GM19395 (cell line): ENCODE measurements at regions not wholly inside any gene's neighbourhood (a gene's known extent, or its start where the extent isn't known, plus 50 kb on each side); places are given as distances from the start of the nearest gene placed in this dataset.

ENCODE experiments used
- ATAC-seq: cut with Tn5 transposase; IDR thresholded peaks from one replicate; pipeline ENCODE4 v1.9.1; 2021; ENCODE audit warnings: mild to moderate bottlenecking, moderate library complexity; ENCODE audit not compliant: unreplicated experiment

DNA sequence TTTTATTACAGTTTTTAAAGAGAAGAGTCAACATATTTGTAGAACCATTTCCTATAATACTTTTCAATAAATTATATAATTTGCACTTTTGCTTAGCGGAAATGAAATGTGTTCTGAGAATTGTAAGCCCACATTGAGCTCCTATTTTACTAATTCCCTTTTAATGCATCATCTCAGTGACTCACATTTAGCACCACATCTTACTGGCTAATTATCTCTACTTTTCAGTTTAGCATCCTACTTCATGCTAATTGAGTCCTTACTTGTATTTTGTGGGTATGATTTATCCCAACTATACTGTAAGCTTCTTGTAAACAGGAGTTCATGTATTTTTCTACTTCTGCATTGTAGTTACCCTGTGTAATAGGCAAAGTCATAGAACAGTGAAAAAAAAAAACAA, 67.5 kb downstream of the TMX1 start:
- no peak for ATAC-seq

DNA sequence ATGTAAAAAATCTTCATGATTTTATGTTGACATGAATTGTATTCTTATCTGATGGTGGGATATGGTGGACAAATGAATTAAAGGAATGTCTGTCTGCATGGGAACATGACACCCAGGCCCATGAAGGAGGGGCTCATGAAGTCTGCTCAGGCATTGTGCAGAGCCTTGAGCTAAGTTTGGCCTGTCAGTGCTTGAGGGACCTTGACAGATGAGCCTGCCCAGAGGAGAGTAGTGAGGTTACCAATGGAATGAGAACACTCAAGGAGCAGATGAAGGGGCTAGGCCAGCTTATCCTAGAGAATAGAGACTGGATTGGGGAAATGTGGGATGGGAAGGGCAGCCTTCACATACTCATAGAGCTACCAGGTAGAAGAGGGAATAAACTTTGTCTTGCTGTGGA, 68.8 kb downstream of the TMX1 start:
- no peak for ATAC-seq

GRCh38 chr14:51310505-51310944, 70.5 kb downstream of the TMX1 start:
- ATAC-seq, result no peak

DNA sequence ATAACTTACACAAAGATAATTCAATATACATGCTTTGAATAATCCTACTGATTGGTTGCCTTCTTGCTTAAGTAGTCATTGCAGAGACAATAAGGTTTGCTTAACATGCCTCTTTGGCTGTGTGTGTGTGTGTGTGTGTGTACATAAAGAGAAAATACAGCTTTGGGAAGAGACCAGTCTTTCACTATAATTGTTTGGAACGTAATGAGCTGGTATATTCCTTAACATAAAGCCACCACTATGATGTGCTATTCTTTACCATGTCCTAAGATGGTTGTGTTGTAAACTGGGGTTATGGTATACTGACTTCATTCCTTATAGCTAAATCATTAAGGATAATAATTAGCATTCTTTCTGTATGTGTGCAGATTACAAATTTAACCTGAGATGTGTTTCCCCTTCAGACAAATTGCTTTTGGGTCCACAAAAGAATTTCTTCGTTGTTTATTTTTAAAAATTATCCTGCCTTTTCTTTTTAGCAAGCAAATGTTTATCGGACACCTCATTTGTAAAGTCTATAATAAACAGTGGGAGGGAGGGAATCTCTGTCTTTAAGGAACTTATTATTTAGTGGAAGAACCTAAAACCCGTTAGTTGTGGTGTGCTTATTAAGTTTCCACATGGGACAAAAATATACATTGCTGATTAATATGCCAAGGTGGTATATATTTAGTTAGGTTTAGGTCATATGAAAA, 74.4 kb downstream of the TMX1 start:
- no peak for ATAC-seq

DNA sequence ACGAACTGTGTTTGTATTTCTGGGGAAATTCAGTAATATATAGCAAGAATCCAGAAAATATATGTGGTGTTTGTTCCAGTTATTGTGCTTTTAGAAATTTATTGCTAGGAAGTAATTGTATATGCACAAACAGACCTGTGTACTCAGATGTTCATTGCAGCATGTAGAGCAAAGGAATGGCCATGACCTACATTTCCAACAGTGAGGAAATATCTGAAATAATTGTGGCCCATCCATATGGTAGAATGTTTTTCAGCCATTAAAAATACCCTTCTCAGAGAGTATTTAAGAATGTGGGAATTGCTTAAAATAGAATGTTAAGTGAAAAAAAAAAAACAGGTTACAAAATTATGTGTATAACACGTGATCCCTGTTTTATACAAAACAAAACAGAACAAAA, 77.3 kb downstream of the TMX1 start:
- ATAC-seq, result no peak

- no peak for ATAC-seq
These were observed 79.0 kb downstream of the TMX1 start for GRCh38 chr14:51318813-51319597.

DNA sequence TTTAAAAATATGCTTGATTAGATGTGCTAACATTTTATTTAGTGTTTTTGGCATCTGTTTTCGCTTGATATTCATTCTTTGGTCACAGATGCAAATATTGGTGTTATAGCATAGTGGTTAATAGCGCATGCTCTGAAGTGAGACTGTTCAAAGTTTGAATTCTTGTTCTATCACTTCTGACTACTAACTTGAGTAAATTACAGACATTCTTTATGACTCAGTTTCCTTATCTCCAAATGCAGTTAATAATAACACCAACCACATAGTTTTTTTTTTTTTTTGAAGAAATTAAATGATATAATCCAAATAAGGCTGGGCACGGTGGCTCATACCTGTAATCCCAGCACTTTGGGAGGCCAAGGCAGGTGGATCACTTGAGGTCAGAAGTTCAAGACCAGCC, 81.0 kb downstream of the TMX1 start:
- no peak for ATAC-seq

DNA sequence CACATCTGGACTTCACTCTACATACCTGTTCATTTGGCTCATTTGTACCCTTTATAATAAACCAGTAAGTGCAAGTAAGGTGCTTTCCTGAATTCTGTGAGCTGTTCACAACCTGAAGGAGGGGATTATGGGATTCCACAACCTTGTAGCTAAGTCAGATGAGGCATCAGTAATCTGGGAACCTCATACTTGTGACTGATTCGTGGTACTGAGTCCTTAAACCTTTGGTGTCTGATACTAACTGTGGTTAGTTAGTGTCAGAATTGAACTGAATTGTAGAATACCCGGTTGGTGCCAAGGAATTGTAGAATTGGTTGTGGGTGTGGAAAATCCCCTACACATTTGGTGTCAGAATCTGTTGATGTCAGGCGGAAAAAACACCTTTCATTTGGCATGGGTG, 83.4 kb downstream of the TMX1 start:
- no peak for ATAC-seq

DNA sequence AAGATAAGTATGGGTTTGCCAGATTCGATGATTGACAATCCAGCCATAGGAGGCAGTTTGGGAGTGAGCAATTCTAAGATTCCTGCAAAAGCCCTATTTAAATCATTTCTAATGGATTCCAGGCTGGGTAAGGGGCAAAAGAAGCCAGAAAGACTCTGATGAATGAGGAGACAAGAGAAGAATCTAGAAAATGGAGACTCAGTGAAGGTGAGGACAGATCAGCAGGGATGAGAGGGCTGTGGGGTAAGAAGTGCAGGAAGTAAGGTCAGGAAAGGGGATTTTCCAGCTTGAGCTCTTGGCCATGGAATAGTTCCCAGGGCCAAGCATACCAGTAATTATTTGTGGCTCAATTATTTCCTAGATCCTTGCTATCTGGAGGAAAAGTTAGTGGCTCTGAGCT, 87.3 kb downstream of the TMX1 start:
- no peak for ATAC-seq

DNA sequence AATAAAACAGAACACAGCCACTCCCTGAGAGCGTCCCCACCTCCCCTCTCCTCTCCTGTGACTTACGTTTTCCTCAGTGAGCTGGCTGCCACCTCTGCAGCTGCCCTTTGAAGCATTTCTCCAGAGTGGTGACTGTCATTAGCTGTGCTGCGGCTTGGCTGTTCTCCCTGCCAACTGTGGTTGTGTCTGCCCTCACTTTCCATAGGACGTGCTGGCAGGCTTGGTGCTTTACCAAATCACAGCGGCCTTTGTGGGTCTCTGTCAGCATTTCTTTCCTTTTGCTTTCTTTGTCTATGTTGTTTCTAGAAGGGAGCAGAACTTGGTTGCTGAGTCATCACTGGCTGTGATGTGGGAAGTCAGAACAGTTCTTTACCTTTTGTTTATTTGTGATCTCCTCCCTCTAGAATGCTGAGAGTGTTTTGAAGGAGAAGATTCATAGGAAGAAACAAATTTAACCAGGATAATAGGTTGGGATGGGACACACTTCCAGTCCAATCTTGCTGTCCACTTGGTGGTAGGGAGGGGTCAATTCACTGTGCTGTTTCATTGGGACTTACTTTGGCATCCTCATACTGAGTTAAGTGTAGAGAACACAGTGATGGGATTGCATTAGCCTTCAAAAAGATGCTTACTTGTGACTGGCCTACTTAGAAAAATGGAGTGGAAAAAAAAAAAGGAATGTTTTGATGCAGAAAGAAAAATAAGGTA, 88.2 kb downstream of the TMX1 start:
- no peak for ATAC-seq

DNA sequence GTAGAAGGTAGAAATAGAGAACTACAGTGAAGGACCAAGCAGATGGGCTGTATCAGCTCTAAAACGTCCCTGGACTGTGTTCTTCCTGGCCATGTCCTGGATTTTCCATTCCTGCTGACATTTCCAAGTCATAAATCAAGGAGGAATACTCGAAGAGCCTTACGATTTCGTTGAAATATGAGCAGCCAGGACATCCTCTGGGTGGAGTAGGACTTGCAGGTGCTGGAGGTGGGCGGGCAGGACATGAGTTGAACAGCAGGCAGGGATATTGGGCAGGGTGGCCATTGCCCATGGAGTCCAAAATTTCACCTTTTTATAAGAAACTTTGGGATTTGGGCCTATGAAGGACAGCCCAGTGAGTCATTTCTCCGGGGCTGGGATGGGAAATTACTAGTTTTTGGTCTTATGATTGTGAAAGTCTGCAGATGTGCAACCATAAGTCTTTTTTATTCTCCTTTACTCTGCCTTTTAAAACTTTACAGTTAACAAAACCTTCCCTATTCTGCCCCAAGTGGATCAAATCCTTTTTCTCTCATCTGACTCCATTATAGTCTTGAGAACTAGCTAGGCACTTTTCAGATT, 88.8 kb downstream of the TMX1 start:
- no peak for ATAC-seq

GRCh38 chr14:51331486-51332367, 91.7 kb downstream of the TMX1 start:
- ATAC-seq, result no peak

DNA sequence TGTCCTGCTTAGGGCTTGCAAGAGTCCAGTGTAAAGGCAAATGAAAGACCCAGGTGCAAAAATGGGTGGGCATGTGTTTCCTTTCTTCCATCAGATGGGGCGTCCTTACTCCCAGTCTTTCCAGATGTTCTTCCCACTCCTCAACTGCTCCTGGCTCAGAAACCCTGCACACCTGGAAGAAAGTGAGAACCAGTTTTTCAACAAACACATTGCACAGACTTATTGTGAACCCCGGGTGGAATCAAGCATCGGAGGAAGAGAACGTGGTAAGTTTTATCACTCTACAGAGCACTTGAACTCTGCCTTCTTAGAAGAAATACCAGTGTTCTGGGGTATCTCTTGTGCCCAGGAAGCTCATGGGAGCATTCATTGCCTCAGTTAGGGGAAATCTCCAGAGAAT, 93.3 kb downstream of the TMX1 start:
- ATAC-seq, result no peak

DNA sequence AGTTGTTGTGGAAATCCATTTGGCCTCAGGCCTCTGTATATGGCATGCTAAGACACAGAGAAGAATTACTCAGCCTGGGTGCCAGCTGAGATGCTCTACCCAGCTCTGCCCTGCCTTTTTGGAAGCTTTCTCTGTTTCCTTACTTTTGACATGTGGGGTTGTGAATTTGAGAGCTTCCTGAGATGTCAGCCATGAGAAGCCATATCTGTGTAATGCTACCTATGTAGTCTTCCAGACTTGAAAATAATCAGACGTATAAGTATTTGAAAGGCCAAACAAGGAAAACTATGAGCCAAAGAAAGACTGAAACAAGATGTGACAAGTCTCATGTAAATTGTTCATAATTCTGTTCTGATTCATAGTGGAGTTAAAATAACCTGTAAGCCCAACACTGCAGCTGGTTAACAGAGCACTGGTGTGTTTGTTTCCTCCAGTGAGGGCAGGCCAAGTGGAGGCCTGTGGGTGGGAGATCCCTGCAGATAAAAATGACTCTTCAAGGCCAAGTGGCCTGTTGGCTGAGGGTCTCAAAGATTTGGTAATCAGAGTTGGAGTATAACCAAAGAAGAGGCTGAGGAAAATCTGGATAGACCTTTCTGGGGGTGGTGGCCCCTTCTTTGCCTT, 94.0 kb downstream of the TMX1 start:
- ATAC-seq, result no peak

DNA sequence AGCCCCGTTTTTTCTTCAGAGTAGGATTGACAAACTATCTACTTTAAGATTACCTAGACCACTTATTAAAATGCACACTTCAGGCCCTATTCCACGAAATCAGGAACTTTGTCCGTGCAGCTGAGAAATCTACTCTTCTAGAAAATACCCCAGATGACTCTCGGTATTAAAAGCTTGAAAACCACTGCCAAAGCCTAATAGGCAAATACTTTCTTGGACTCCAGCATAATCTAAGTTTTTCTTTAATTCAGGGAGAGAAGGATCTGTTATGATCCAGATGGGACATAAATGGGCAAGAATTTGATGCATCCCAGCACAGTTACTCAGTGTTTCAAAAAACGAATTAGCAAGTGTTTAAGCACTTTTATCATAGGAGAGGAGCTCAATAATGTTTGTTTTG, 94.5 kb downstream of the TMX1 start:
- no peak for ATAC-seq

DNA sequence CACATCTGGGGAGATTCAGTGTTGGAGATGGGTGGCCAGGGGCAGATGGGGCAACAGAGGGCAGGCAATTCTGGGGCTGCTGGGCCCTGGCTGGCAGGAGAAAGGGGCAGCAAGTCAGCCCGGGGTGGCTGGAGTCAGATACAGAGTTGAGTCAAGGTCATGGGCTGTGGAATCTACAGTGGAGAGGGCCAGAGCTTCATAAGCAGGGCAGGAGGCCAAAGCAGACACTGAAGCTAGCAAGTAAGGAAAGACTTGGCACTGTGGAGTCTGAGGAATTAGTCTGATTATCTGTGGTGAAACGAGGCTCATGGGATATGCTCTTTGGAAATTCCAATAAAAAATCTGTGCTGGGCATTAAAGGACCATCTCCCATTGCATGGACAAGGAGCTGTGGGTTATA, 95.5 kb downstream of the TMX1 start:
- ATAC-seq, result no peak

GRCh38 chr14:51335961-51336723, 96.1 kb downstream of the TMX1 start:
- ATAC-seq, result no peak

DNA sequence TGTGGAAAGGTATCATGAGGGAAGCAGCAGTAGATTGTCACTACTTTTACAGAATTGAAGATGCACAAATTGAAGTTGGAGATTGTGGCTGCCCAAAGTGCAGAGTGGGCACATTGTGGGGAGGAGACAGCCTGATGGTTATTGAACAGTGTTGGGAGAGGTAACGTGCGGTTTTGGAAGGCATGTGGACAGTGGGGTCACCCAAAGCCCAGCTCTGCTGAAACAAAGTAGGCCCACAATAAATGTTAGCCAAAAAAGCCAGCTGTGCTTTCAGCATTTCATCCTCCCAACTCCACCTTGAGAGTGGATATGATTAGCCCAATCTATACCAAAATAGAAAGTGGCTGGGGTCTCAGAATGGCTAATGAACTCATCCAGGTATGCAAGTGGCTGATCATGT, 96.7 kb downstream of the TMX1 start:
- no peak for ATAC-seq

GRCh38 chr14:51337520-51337919, 97.5 kb downstream of the TMX1 start:
- no peak for ATAC-seq
